Gastrocnemius medialis (tissue), 4 donors: ENCODE measurements at regions not wholly inside any gene's neighbourhood (a gene's known extent, or its start where the extent isn't known, plus 50 kb on each side); places are given as distances from the start of the nearest gene placed in this dataset.

Experiments used
- ATAC-seq, 2 donors: fragments of 150-250 bp; one replicate each; pipeline ENCODE4 v1.9.1; 2016
- DNase-seq, 2 donors: peaks; one replicate each; pipeline ENCODE4 v3.0.0-alpha.2; 2019
- H3K27ac ChIP-seq, 4 donors: fragments of 200-600 bp; sonication (generic); 1 replicate in 1 of 4; 2 replicates in 3 of 4; pipeline ENCODE4 v1.5.1; 2016 to 2018; ENCODE audit warnings: mild to moderate bottlenecking in 2 of 4, moderate library complexity in 1 of 4
- H3K27me3 ChIP-seq, 3 donors: fragments of 200-600 bp; sonication (generic) in 2 of 3; 1 replicate in 1 of 3; 2 replicates in 2 of 3; pipeline versions ENCODE4 v1.5.1 to v1.6.0; 2016 to 2019; ENCODE audit warnings: mild to moderate bottlenecking in 1 of 3, moderate library complexity in 1 of 3
- H3K36me3 ChIP-seq, 2 donors: fragments of 200-600 bp; sonication (generic) in 1 of 2; one replicate each; pipeline ENCODE4 v1.5.1; 2017 to 2018
- H3K4me1 ChIP-seq, 2 donors: fragments of 200-600 bp; sonication (generic) in 1 of 2; one replicate each; pipeline ENCODE4 v1.5.1; 2016 to 2017; ENCODE audit warnings: mild to moderate bottlenecking in 2 of 2
- H3K4me3 ChIP-seq, 4 donors: fragments of 200-600 bp; sonication (generic) in 3 of 4; 1 replicate in 1 of 4; 2 replicates in 3 of 4; pipeline ENCODE4 v1.5.1; 2016 to 2019; ENCODE audit warnings: mild to moderate bottlenecking in 2 of 4
- H3K9me3 ChIP-seq, 3 donors: fragments of 200-600 bp; sonication (generic) in 2 of 3; 1 replicate in 1 of 3; 2 replicates in 2 of 3; pipeline ENCODE4 v1.5.1; 2016 to 2019
- POLR2A ChIP-seq, 2 donors: fragments of 450-650 bp; IDR thresholded peaks; one replicate each; pipeline ENCODE4 v1.6.1; 2017; ENCODE audit warnings: antibody characterized with exemption in 2 of 2, mild to moderate bottlenecking in 2 of 2, moderate library complexity in 2 of 2
- in situ Hi-C, 4 donors: fragments of 200-750 bp; cut with MboI; loops; one replicate each; pipeline versions ENCODE4 v1.15.0 to v1.8.0; 2017; ENCODE audit warnings: low sequenced_read_pairs in 4 of 4
- intact Hi-C: fragments of 100-400 bp; cut with DNase I; formaldehyde crosslinking; loops from one replicate; pipeline ENCODE4 v1.15.1; 2023; ENCODE audit warnings: low total_unique reads
- TF ChIP-seq, protein P1 (sequence below), 5 experiments: fragments of 450-650 bp in 3 of 5; fragments of 200-600 bp in 2 of 5; sonication (generic) in 2 of 5; IDR thresholded peaks in 4 of 5; conservative IDR thresholded peaks in 1 of 5; 1 replicate in 4 of 5; 2 replicates in 1 of 5; pipeline ENCODE4 v1.5.1; 2016 to 2019; ENCODE audit warnings: antibody characterized with exemption in 5 of 5, mild to moderate bottlenecking in 3 of 5, moderate library complexity in 3 of 5

DNA sequence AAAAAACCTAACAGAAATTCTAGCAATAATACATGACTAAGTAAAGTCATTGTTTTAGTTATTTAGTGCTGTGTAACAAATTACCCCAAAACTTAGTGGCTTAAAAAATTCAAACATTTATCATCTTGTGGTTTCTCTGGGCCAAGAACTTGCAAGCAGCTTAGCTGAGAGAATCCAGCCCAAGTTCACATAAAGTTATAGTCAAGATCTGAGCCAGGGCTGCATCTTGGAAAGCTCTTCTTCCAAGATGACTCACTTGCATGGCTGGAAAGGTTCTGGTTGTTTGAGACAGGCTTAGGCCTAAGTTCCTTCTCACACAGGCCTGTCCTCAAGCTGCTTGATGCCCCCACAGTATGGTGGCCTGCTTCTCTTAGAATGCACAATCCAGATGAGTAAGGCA lies 217.8 kb upstream of the TSHZ2 start:
- H3K9me3 ChIP-seq, result no peaks in the 10 kb centered on the region
- no peak for ATAC-seq
- no peaks in the 10 kb centered on the region for H3K36me3 ChIP-seq
- H3K4me1 ChIP-seq, result no peaks in the 10 kb centered on the region
- no peak for TF ChIP-seq POLR2A (IDR thresholded peaks at IDR 0.05)
- TF ChIP-seq, protein P1, sequence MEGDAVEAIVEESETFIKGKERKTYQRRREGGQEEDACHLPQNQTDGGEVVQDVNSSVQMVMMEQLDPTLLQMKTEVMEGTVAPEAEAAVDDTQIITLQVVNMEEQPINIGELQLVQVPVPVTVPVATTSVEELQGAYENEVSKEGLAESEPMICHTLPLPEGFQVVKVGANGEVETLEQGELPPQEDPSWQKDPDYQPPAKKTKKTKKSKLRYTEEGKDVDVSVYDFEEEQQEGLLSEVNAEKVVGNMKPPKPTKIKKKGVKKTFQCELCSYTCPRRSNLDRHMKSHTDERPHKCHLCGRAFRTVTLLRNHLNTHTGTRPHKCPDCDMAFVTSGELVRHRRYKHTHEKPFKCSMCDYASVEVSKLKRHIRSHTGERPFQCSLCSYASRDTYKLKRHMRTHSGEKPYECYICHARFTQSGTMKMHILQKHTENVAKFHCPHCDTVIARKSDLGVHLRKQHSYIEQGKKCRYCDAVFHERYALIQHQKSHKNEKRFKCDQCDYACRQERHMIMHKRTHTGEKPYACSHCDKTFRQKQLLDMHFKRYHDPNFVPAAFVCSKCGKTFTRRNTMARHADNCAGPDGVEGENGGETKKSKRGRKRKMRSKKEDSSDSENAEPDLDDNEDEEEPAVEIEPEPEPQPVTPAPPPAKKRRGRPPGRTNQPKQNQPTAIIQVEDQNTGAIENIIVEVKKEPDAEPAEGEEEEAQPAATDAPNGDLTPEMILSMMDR (IDR thresholded peaks at IDR 0.05 in 4 of 5, conservative IDR thresholded peaks at IDR 0.05 in 1 of 5), result no peak
- no peak overlapping the region for H3K4me3 ChIP-seq
- in situ Hi-C loops (no loop called here), intact Hi-C loops (no loop called here)
- no peak for DNase-seq
- H3K27ac ChIP-seq, result no peak overlapping the region
- no peaks in the 10 kb centered on the region for H3K27me3 ChIP-seq

DNA sequence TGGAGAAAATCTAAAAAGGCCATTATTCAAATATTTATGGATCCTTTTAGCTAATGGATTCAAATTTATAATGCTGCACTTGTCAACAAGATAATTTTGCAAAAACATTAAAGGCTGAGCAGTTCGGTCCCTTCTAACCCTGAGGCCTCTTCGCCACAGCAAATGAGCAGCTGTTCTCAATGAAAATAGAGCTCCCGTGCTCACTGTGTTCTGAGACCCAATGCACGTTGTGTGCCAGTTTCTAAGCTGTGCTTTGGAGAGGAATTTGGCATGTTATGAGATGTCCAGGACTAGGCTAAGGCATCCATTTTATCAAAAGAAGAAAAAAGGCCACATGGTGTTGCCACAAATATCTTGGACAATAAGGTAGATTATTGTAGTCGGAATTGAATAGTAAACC lies 220.1 kb upstream of the TSHZ2 start:
- no peak overlapping the region for H3K27ac ChIP-seq
- no peak for DNase-seq
- H3K4me1 ChIP-seq, result no peaks in the 10 kb centered on the region
- H3K27me3 ChIP-seq, result no peaks in the 10 kb centered on the region
- H3K9me3 ChIP-seq, result no peaks in the 10 kb centered on the region
- in situ Hi-C loops, result no loop called here
- no peaks in the 10 kb centered on the region for H3K36me3 ChIP-seq
- no peak for ATAC-seq
- no peak overlapping the region for H3K4me3 ChIP-seq
- TF ChIP-seq, protein P1 (IDR thresholded peaks at IDR 0.05 in 4 of 5, conservative IDR thresholded peaks at IDR 0.05 in 1 of 5), result no peak
- TF ChIP-seq POLR2A (IDR thresholded peaks at IDR 0.05), result no peak
- intact Hi-C loops, result no loop called here

DNA sequence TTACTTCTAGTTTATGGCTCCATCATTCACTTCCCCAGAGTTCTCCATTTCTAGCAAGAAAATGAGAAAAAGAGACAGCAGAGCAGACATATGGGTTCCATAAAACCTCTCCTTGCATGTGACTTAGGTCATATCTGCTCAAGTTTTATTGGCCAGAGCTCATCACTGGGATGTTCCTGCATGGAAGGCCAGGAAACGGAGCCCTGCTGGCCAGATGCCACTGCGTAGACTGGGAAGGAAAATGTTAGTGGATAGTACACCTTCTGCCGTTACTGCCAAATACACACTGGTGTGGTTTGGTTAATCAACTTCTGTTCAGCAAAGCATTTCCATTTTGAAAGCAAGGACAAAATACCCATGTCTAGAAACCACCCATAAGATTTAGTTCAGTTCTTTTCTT lies 220.6 kb upstream of the TSHZ2 start:
- in situ Hi-C loops, result no loop called here
- TF ChIP-seq, protein P1 (IDR thresholded peaks at IDR 0.05 in 4 of 5, conservative IDR thresholded peaks at IDR 0.05 in 1 of 5), result no peak
- TF ChIP-seq POLR2A (IDR thresholded peaks at IDR 0.05), result no peak
- no peaks in the 10 kb centered on the region for H3K27me3 ChIP-seq
- no peak for ATAC-seq
- H3K27ac ChIP-seq, result no peak overlapping the region
- DNase-seq, result no peak
- H3K36me3 ChIP-seq, result no peaks in the 10 kb centered on the region
- H3K9me3 ChIP-seq, result no peaks in the 10 kb centered on the region
- intact Hi-C loops, result no loop called here
- no peak overlapping the region for H3K4me3 ChIP-seq
- H3K4me1 ChIP-seq, result no peaks in the 10 kb centered on the region

DNA sequence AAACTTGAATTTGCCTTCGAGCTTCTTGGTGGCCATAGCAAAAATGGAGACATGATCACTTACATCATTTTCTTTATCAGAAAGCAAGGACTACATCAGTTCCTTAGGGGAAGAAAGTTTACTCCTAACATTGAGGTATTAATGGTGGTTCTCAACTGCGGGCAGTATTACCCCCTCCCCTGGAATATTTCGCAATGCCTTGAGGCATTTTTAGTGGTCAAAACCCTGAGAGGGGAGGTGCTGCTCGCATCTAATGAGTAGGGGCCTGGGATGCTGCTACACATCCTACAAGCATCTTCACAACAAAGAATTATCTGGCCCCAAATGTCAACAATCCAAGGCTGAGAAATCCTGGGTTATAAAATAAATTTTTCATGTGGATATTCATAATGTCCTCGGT lies 222.2 kb upstream of the TSHZ2 start:
- no peaks in the 10 kb centered on the region for H3K9me3 ChIP-seq
- H3K27me3 ChIP-seq, result no peaks in the 10 kb centered on the region
- TF ChIP-seq POLR2A (IDR thresholded peaks at IDR 0.05), result no peak
- TF ChIP-seq, protein P1 (IDR thresholded peaks at IDR 0.05 in 4 of 5, conservative IDR thresholded peaks at IDR 0.05 in 1 of 5), result no peak
- no peaks in the 10 kb centered on the region for H3K36me3 ChIP-seq
- DNase-seq, result no peak
- intact Hi-C loops (no loop called here), in situ Hi-C loops (no loop called here)
- H3K27ac ChIP-seq, result no peak overlapping the region
- no peak overlapping the region for H3K4me3 ChIP-seq
- ATAC-seq, result no peak
- H3K4me1 ChIP-seq, result no peaks in the 10 kb centered on the region

DNA sequence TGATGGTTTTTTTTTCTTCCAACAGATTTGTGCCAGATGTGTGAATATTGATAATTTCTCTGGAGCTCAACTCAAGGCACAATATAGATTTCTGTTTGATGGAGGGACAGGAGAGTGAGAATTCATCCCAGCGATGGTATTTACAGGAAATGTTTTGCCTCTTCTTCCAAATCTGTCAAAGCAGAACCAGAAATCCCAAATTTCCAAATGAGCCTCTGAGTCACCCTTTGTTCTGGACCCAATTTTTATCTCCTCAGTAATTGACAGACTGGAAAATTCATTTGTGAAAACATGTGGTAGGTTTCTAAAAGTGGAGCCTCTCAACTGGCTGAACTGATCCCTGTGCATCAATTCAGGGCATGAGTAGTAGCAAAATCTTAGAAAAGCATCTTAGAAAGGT lies 223.2 kb upstream of the TSHZ2 start:
- Histone ChIP-seq H3K4me1 (no peaks in the 10 kb centered on the region), H3K27ac (peak overlapping the region in 1 of 4 donors; percentile 59), H3K4me3 (no peak overlapping the region), H3K9me3 (no peaks in the 10 kb centered on the region), H3K36me3 (no peaks in the 10 kb centered on the region), H3K27me3 (no peaks in the 10 kb centered on the region)
- TF ChIP-seq, protein P1 (IDR thresholded peaks at IDR 0.05 in 4 of 5, conservative IDR thresholded peaks at IDR 0.05 in 1 of 5), result no peak
- TF ChIP-seq POLR2A (IDR thresholded peaks at IDR 0.05), result no peak
- ATAC-seq (no peak), DNase-seq (no peak)
- intact Hi-C loops, result no loop called here
- in situ Hi-C loops, result no loop called here
